ENCODE measurements at regions not wholly inside any gene's neighbourhood (a gene's known extent, or its start where the extent isn't known, plus 50 kb on each side); places are given as distances from the start of the nearest gene placed in this dataset.
"Not testable (repeated sequence)": the region's sequence is repeated elsewhere in the genome, so short reads cannot be mapped to it uniquely, and the experiment has no call there.

DNA sequence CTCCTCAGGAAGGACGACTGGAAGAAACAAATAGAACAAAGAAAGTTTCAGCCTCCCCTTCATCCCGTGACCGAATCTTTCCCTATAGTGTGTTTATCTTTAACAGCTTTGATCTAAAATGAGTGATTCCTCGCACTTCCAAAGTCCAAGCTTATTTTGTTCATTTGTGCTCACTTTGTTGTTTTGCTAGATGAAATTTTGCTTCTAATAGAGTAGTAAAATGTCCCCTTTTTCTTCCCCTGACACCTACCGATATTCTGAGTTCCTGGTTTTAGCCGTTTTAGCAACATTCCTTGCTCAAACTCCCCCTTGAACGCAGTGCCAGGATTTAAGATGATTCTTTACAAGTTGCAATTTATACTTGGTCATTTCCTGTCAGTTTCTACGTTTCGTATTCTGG is 204.2 kb downstream of the FGF9 start:
- DNase-seq, result no peak

DNA sequence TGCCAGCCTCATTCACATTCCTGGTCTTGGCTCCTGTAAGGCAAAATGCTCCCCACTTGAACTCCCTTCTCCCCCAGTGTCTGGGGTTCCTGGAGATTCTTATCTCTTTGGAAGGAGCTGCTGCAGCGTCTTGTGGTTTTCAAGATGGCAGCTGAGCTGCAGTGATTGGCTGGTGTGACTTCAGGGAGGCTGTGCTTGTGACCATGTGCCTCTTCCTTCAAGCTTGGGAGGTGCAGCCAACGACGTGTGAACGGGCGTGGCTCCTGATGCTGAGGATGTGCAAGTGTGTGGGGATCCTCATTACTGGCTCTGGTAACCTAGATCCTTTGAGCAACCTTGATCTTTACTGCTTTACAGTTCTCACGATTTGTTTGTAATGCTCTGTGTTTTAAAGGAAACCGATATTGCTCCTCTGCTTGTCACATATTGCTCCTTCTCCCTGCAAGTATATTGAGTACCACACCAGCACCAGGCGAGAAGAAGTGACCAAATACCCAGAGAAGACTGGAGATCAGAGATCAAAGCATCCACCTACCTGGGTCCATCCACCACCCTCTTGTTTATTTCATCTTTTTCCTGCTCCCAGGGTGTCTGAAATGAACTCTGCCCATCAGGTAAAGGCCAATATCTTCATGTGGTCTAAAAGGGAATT is 208.5 kb downstream of the FGF9 start:
- DNase-seq, result no peak

DNA sequence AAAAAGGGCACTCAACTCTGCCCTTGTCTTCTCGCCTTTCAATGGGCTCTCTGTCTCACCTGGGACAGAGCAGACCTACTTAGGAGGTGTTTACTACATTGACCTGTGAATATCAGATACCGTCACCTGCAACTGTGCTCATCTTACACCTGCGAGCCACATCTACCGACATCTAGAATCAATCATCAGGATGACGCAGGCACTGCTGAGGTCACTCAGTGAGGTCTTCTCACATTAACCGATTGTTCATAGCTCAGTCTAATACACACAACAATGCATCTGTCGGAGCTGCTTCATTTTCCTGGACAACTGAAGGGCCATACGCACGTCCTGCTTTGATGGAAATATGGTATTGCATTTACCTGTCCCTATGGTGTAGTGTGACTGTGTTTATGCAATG is 211.9 kb downstream of the FGF9 start:
- DNase-seq, result no peak

DNA sequence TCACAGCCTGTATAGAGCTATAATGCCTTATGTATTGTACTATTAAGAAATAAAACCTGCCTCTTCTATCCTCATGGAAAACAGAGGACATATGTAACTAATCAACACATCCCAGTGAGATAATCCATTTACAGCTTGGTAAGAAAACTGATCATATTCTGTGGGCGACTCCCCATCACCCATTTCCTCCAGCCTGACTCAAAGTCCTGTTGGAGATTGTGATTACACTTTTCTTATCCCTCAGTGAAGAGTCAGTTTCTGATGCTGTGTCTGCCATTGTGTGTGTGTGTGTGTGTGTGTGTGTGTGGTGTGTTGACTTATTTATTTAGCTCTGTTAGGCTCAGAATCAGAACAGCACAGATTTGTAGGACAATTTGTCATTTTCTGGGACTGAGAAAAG is 212.8 kb downstream of the FGF9 start:
- DNase-seq, result no peak

- no peak for DNase-seq
These were observed 213.5 kb downstream of the FGF9 start for GRCh38 chr13:21884299-21884909.

DNA sequence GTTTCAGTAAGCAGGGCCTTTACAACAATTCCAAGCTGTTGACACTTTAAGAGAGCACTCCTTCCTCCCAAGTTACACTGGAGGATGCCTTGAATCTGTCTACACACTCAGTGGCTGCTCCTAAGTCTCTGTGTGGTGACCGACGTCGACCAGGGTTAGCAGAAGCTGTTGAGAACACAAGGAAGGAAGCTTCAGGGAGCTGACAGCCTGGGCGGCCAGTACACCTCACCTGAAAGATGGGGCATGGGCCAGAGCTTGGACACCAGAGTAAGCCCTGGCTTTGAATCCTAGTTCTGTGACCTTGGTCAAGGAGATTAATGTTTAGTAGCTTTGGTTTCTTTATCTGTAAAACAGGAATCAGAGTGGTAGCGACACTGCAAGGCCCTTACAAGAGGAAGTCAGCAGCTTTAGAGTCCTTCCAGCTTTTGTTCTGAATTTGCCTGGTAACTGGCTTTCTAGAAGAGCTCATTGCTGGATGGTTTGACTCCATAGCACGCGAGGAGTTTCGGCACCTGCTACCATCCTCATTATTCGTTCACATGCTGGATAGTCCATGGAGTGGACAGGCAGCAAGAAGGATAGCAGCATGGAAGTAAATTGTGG is 214.2 kb downstream of the FGF9 start:
- DNase-seq, result no peak

DNA sequence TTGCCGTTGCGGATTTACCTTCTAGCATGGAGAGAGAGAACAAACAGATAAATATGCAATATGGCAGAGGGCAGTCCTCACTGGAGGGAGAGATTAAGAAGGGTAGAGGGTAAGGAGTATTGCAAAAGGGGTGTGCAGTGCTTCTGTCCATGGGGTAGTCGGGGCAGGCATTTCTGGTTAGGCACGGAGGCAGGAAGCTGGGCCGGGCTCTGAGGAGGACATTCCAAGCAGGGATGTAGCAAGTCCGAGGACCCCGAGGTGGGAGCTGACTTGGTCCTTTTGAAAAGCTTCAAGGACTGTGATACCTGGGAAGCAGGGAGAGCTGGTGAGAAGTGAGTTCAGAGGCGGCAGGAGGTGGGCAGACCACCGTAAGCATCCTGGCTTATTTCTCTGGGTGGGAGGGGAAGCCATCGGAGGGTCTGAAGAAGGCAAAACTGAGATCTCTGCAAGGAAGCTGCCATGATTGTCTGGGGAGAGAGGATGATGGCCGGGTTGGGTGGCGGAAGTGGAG is 214.9 kb downstream of the FGF9 start:
- no peak for DNase-seq

- no peak for DNase-seq
These were observed 218.8 kb downstream of the FGF9 start for GRCh38 chr13:21889651-21890050.

- not testable (repeated sequence) for DNase-seq
These were observed 219.3 kb downstream of the FGF9 start for GRCh38 chr13:21890220-21890619.

GRCh38 chr13:21894091-21894490 is 223.2 kb downstream of the FGF9 start:
- DNase-seq, result no peak

- DNase-seq, result no peak
These were observed 224.1 kb downstream of the FGF9 start for GRCh38 chr13:21894703-21895699.

- no peak for DNase-seq
These were observed 224.9 kb downstream of the FGF9 start for GRCh38 chr13:21895779-21896178.

DNA sequence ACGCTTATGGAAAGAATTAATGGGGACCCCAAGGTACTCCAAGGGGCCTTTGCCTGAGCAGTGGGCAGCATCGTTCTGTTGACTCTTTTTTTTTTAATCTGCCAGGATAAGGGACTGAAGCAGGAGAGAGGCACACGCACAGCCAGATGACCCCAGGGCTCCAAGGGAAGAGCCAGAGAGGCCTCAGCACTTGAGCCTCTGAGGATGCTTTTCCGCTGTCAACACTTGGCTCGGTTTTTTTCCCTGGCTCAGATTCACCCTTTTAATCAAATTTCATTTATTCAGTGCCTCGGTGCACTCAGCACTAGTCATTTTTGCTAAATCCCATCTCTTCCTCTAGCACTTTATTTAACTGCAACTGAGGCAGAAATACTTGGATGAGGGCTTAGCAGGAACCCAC is 226.3 kb downstream of the FGF9 start:
- no peak for DNase-seq

GRCh38 chr13:21898459-21898858 is 227.6 kb downstream of the FGF9 start:
- DNase-seq, result no peak

DNA sequence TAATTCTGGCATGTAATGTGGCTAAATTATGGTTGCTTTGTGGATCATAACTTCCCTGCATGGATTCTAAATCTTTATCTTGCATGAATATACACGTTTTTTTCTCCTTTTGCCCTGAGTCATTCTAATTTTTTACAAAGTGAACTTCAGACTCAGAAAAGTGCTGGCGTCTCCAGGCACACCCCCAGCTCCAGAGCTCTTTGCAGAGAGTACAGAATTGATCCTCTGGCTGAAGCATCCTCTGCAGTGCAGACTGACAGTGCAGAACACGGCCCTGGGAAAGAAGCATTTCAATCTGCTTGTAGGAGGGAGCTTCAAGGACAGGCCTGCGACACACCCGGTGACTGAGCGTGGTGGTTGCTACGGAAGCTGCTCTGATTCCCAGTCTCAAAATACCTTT is 228.1 kb downstream of the FGF9 start:
- peak in 17 of 56 donors; percentile 3 to 50 (median 21) for DNase-seq

DNA sequence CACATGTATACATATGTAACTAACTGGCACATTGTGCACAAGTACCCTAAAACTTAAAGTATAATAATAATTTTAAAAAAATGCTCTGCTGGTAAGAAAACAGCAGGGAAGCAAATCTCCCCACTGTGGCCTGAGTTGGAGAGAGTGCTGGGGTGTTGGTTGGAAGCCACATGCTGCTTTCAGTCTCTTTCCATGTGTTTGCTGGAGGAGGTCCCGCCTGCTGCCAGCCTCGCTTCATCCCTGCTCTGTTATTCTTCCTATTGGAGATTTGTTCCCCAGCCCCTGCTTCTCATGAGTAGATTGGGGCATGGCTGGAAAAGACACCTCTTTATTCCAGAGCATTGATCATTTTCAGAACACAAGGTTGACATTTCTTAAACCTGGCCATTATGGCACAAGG is 230.5 kb downstream of the FGF9 start:
- no peak for DNase-seq

- peak in 1 of 56 donors; percentile 2 for DNase-seq
These were observed 231.2 kb downstream of the FGF9 start for GRCh38 chr13:21901811-21902708.

GRCh38 chr13:21902709-21903098 is 231.8 kb downstream of the FGF9 start:
- DNase-seq, result no peak

DNA sequence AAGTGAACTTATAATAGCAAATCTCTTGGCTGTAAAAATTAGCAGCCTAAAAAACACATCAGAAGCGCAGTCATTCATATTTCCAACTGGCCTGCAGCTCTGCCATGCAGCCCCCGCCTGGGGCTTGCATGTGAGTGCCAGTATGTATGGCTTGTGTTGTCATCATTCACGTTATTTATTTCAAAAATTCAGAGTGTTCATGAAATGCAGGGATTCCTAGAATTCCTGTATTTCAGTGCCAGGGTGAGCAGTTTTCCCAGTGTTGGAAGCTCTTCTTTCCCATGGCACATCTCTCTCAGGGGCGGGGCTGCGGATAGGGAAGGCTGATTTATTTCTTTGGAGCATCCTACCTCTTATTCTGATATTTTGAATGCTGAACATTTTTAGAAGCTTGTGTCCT is 234.6 kb downstream of the FGF9 start:
- DNase-seq, result no peak

- DNase-seq, result no peak
These were observed 238.5 kb downstream of the FGF9 start for GRCh38 chr13:21909331-21909730.

GRCh38 chr13:21910546-21910945 is 239.7 kb downstream of the FGF9 start:
- no peak for DNase-seq

Data from nucleus accumbens (tissue), 56 donors.